ENCODE measurements at regions not wholly inside any gene's neighbourhood (a gene's known extent, or its start where the extent isn't known, plus 50 kb on each side); places are given as distances from the start of the nearest gene placed in this dataset.

DNA sequence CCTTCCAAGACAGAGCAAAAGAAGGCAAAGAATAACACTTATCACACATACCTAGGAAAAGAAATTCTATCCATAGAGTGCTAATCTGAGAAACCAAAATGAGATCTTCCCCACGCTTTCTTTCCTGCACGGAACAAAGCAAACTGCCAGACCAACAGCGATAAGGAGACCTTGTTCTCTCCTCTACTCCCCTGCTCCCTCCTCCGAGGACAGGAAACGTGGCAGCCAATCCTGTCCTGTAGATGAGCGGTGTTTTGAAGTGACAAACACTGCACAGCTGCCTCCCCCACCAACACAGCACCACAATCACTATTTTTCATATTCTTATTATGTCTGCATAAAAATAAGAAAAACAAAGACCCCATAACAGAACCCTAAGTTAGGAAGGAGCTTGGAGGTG, 113.9 kb upstream of the IRS2 start:
- TF ChIP-seq CTCF (conservative IDR thresholded peaks at IDR 0.05; ENCODE audit: low read depth in 2 of 2) (no peak), JUNB (IDR thresholded peaks at IDR 0.05; ENCODE audit: unreplicated experiment) (no peak), REST (IDR thresholded peaks at IDR 0.05; ENCODE audit: unreplicated experiment) (no peak), POLR2AphosphoS5 (IDR thresholded peaks at IDR 0.05; ENCODE audit: low read depth) (no peak), EZH2 (IDR thresholded peaks at IDR 0.05; ENCODE audit: low read depth, unreplicated experiment) (no peak), ZNF331 (CRISPR knock-in tag; IDR thresholded peaks at IDR 0.05; ENCODE audit: low read depth) (no peak), EZH2phosphoT487 (IDR thresholded peaks at IDR 0.05; ENCODE audit: unreplicated experiment) (no peak), STAT1 (IDR thresholded peaks at IDR 0.05; ENCODE audit: unreplicated experiment) (no peak), NANOG (IDR thresholded peaks at IDR 0.05; ENCODE audit: borderline replicate concordance) (no peak)
- TF ChIP-seq, protein P1, sequence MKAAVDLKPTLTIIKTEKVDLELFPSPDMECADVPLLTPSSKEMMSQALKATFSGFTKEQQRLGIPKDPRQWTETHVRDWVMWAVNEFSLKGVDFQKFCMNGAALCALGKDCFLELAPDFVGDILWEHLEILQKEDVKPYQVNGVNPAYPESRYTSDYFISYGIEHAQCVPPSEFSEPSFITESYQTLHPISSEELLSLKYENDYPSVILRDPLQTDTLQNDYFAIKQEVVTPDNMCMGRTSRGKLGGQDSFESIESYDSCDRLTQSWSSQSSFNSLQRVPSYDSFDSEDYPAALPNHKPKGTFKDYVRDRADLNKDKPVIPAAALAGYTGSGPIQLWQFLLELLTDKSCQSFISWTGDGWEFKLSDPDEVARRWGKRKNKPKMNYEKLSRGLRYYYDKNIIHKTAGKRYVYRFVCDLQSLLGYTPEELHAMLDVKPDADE (IDR thresholded peaks at IDR 0.05) = no peak
